H9 (cell line): ENCODE measurements at regions not wholly inside any gene's neighbourhood (a gene's known extent, or its start where the extent isn't known, plus 50 kb on each side); places are given as distances from the start of the nearest gene placed in this dataset.
"Not testable (repeated sequence)": the region's sequence is repeated elsewhere in the genome, so short reads cannot be mapped to it uniquely, and the experiment has no call there.

Experiments
- DNase-seq: peaks from one replicate; pipeline ENCODE4 v3.0.0-alpha.2; 2017
- H2AFZ ChIP-seq: one replicate; pipeline ENCODE4 v1.6.1; 2013; ENCODE audit warnings: mild to moderate bottlenecking, low read length, control low read depth, moderate library complexity
- H2AK5ac ChIP-seq: 2 replicates; pipeline ENCODE4 v1.6.1; 2013; ENCODE audit warnings: low read length, control low read depth, mixed read lengths; ENCODE audit not compliant: insufficient read length
- H2BK120ac ChIP-seq: one replicate; pipeline ENCODE4 v1.6.1; 2013; ENCODE audit warnings: low read depth, mild to moderate bottlenecking, low read length, control low read depth, inconsistent platforms; ENCODE audit not compliant: poor library complexity, severe bottlenecking
- H2BK12ac ChIP-seq: 2 replicates; pipeline ENCODE4 v1.6.1; 2013; ENCODE audit warnings: low read length, control low read depth, mixed read lengths, low read depth; ENCODE audit not compliant: insufficient read length
- H2BK15ac ChIP-seq: 2 replicates; pipeline ENCODE4 v1.6.1; 2013; ENCODE audit warnings: low read depth, low read length, control low read depth
- H2BK20ac ChIP-seq: one replicate; pipeline ENCODE4 v1.6.1; 2013; ENCODE audit warnings: low read depth, mild to moderate bottlenecking, low read length, control low read depth, inconsistent platforms; ENCODE audit not compliant: poor library complexity, severe bottlenecking
- H2BK5ac ChIP-seq: 2 replicates; pipeline ENCODE4 v1.6.1; 2013; ENCODE audit warnings: low read length, control low read depth, mixed read lengths; ENCODE audit not compliant: insufficient read length
- H3K14ac ChIP-seq: 2 replicates; pipeline ENCODE4 v1.6.1; 2013; ENCODE audit warnings: low read length, control low read depth; ENCODE audit not compliant: insufficient read depth
- H3K18ac ChIP-seq: 2 replicates; pipeline ENCODE4 v1.6.1; 2013; ENCODE audit warnings: low read depth, mild to moderate bottlenecking, mixed read lengths, low read length, control low read depth; ENCODE audit not compliant: insufficient read length
- H3K23ac ChIP-seq: 2 replicates; pipeline ENCODE4 v1.6.1; 2013; ENCODE audit warnings: low read length, control low read depth, mixed read lengths, low read depth; ENCODE audit not compliant: insufficient read length
- H3K23me2 ChIP-seq: 2 replicates; pipeline ENCODE4 v1.6.1; 2013; ENCODE audit warnings: low read depth, mild to moderate bottlenecking, mixed read lengths, low read length, control low read depth; ENCODE audit not compliant: insufficient read length, poor library complexity, severe bottlenecking
- H3K27ac ChIP-seq: 2 replicates; pipeline ENCODE4 v1.5.1; 2013; ENCODE audit warnings: low read length, control low read depth, mixed read lengths, low read depth; ENCODE audit not compliant: insufficient read length
- H3K27me3 ChIP-seq: 2 replicates; pipeline ENCODE4 v1.6.1; 2013; ENCODE audit warnings: low read length, control low read depth, inconsistent platforms; ENCODE audit not compliant: insufficient read depth
- H3K4ac ChIP-seq: 2 replicates; pipeline ENCODE4 v1.6.1; 2013; ENCODE audit warnings: low read depth, mild to moderate bottlenecking, control low read depth, inconsistent platforms, low read length, moderate library complexity
- H3K4me1 ChIP-seq: 2 replicates; pipeline ENCODE4 v1.6.1; 2013; ENCODE audit warnings: low read length, control low read depth, inconsistent platforms; ENCODE audit not compliant: insufficient read depth
- H3K4me2 ChIP-seq: 2 replicates; pipeline ENCODE4 v1.6.1; 2013; ENCODE audit warnings: low read length, control low read depth, mixed read lengths; ENCODE audit not compliant: insufficient read length, insufficient read depth
- H3K56ac ChIP-seq: 2 replicates; pipeline ENCODE4 v1.6.1; 2013; ENCODE audit warnings: low read depth, mild to moderate bottlenecking, mixed read lengths, low read length, control low read depth; ENCODE audit not compliant: insufficient read length
- H3K79me1 ChIP-seq: 2 replicates; pipeline ENCODE4 v1.6.1; 2013; ENCODE audit warnings: low read depth, mild to moderate bottlenecking, moderate library complexity, low read length, control low read depth, inconsistent platforms; ENCODE audit not compliant: insufficient read depth, poor library complexity, severe bottlenecking
- H3K79me2 ChIP-seq: 2 replicates; pipeline ENCODE4 v1.6.1; 2013; ENCODE audit warnings: low read length, control low read depth, inconsistent platforms; ENCODE audit not compliant: insufficient read depth
- H3K9ac ChIP-seq: 2 replicates; pipeline ENCODE4 v1.6.1; 2013; ENCODE audit warnings: low read length, control low read depth, mixed read lengths; ENCODE audit not compliant: insufficient read length; ENCODE audit errors: extremely low read depth
- H3K9me3 ChIP-seq: one replicate; pipeline ENCODE4 v1.6.1; 2013; ENCODE audit warnings: low read depth, low read length, inconsistent platforms; ENCODE audit not compliant: control insufficient read depth
- H3T11ph ChIP-seq: one replicate; pipeline ENCODE4 v1.6.1; 2013; ENCODE audit warnings: mild to moderate bottlenecking, low read length, control low read depth, inconsistent platforms
- H4K20me1 ChIP-seq: one replicate; pipeline ENCODE4 v1.6.1; 2013; ENCODE audit not compliant: control insufficient read depth, insufficient read length, insufficient read depth
- H4K5ac ChIP-seq: 2 replicates; pipeline ENCODE4 v1.6.1; 2013; ENCODE audit warnings: low read depth, mild to moderate bottlenecking, mixed read lengths, low read length, control low read depth; ENCODE audit not compliant: insufficient read length
- H4K8ac ChIP-seq: replicated peaks from 2 replicates; pipeline ENCODE4 v1.6.1; 2013; ENCODE audit warnings: low read length, control low read depth, mixed read lengths, low read depth; ENCODE audit not compliant: insufficient read length
- H4K91ac ChIP-seq: 2 replicates; pipeline ENCODE4 v1.6.1; 2013; ENCODE audit warnings: low read depth, mild to moderate bottlenecking, moderate library complexity, mixed read lengths, low read length, control low read depth; ENCODE audit not compliant: insufficient read length
- H3K27ac Mint-ChIP-seq, 3 experiments: 2 replicates in 2 of 3; 3 replicates in 1 of 3; pipeline ENCODE4 v1.8.0; 2020 to 2021; ENCODE audit warnings: mixed read lengths in 3 of 3, mild to moderate bottlenecking in 1 of 3, moderate library complexity in 1 of 3
- H3K27me3 Mint-ChIP-seq: 2 replicates; pipeline ENCODE4 v1.8.0; 2021; ENCODE audit warnings: low read depth, mild to moderate bottlenecking, moderate library complexity, mixed read lengths
- H3K36me3 Mint-ChIP-seq, 3 experiments: 2 replicates in 2 of 3; 3 replicates in 1 of 3; pipeline ENCODE4 v1.8.0; 2020 to 2021; ENCODE audit warnings: low read depth in 3 of 3, mixed read lengths in 3 of 3; ENCODE audit not compliant: insufficient read depth in 1 of 3
- H3K4me1 Mint-ChIP-seq, 2 experiments: 2 replicates each; pipeline ENCODE4 v1.8.0; 2020; ENCODE audit warnings: mixed read lengths in 2 of 2
- H3K4me3 Mint-ChIP-seq, 2 experiments: 2 replicates in 1 of 2; 3 replicates in 1 of 2; pipeline ENCODE4 v1.8.0; 2020 to 2021; ENCODE audit warnings: mild to moderate bottlenecking in 2 of 2, mixed read lengths in 2 of 2, moderate library complexity in 1 of 2
- H3K9me3 Mint-ChIP-seq, 2 experiments: 2 replicates in 1 of 2; 3 replicates in 1 of 2; pipeline ENCODE4 v1.8.0; 2020; ENCODE audit warnings: mild to moderate bottlenecking in 2 of 2, mixed read lengths in 2 of 2, moderate library complexity in 1 of 2
- WGBS: extraction: QIAGEN DNeasy Blood & Tissue Kit; methylation state at CpG from one replicate; pipeline ENCODE4 v1.1.7; 2013; ENCODE audit warnings: missing lambda C conversion rate, low lambda C conversion rate, mixed read lengths; ENCODE audit not compliant: insufficient read length; ENCODE audit errors: extremely low coverage; 5-methylcytosine and 5-hydroxymethylcytosine counted together

GRCh38 chr9:42307449-42307848 lies 124.0 kb downstream of the SPATA31A6 start:
- H4K5ac ChIP-seq, H3K14ac ChIP-seq, H3K79me1 ChIP-seq, H3K4me1 ChIP-seq, H3K9me3 Mint-ChIP-seq, H3K79me2 ChIP-seq, H2AFZ ChIP-seq, H3T11ph ChIP-seq, H2BK120ac ChIP-seq, H2BK15ac ChIP-seq, H2AK5ac ChIP-seq, H3K27me3 ChIP-seq, H4K8ac ChIP-seq, H2BK20ac ChIP-seq, H3K23me2 ChIP-seq, H3K27me3 Mint-ChIP-seq, H3K9ac ChIP-seq, H3K9me3 ChIP-seq, H3K18ac ChIP-seq, H3K23ac ChIP-seq, H3K4me2 ChIP-seq, H2BK12ac ChIP-seq, H4K91ac ChIP-seq, H4K20me1 ChIP-seq, H3K4ac ChIP-seq, H2BK5ac ChIP-seq, H3K56ac ChIP-seq, DNase-seq: not testable (repeated sequence)
- Mint-ChIP-seq H3K4me1 (peaks cover 16 to 25% of the 10 kb centered on the region in 2 experiments), H3K4me3 (peak overlapping the region in 1 of 2 experiments; percentile 64; a peak in 2 of 5 replicates), H3K27ac (peak overlapping the region; percentile 65 to 89 (median 82); a peak in 6 of 7 replicates), H3K36me3 (peaks cover 0 to 13% (median 5%) of the 10 kb centered on the region in 3 experiments; a peak in 5 of 7 replicates)
- H3K27ac ChIP-seq = peak overlapping the region; percentile 64
- WGBS = no CpG with 5 or more reads among the region's 2 CpGs

DNA sequence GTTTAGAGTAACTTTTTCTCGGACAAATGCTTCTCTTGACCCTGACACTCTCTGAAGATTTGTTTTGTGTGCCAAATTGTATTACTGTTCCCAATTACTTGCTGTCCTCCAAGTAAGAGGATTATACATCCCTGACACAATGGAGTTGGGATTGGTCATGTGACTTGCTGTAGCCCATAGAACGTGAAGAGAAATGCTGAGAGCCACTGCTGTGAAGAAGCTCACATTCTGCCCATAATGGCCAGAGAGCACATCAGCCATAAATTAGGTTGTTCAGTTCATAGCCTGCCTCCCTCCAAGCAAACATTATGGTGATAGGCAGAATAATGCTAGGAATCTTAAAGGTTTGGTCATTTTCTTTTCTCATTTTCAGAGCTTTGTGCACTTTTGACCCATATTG lies 127.5 kb downstream of the SPATA31A6 start:
- H3K79me2 ChIP-seq, H4K20me1 ChIP-seq, H3K4ac ChIP-seq, H4K8ac ChIP-seq, H3K27me3 ChIP-seq, H2BK20ac ChIP-seq, H3K23ac ChIP-seq, H2AK5ac ChIP-seq, H3K18ac ChIP-seq, H2BK120ac ChIP-seq, H3K27me3 Mint-ChIP-seq, H3K4me2 ChIP-seq, H2BK5ac ChIP-seq, H3K79me1 ChIP-seq, DNase-seq, H3K14ac ChIP-seq, H4K5ac ChIP-seq, H2AFZ ChIP-seq, H3K27ac Mint-ChIP-seq, H3K23me2 ChIP-seq, H3T11ph ChIP-seq, H3K27ac ChIP-seq, H3K4me1 ChIP-seq, H3K4me3 Mint-ChIP-seq, H3K9me3 Mint-ChIP-seq, H2BK12ac ChIP-seq, H3K9me3 ChIP-seq, H3K56ac ChIP-seq, H3K9ac ChIP-seq, H4K91ac ChIP-seq, H2BK15ac ChIP-seq: not testable (repeated sequence)
- no CpG with 5 or more reads among the region's 2 CpGs for WGBS
- peaks cover 16 to 18% of the 10 kb centered on the region in 2 experiments for H3K4me1 Mint-ChIP-seq
- H3K36me3 Mint-ChIP-seq = peaks cover 0 to 17% (median 7%) of the 10 kb centered on the region in 3 experiments; a peak in 5 of 7 replicates
